Common myeloid progenitor, CD34-positive (primary cell): ENCODE measurements at regions not wholly inside any gene's neighbourhood (a gene's known extent, or its start where the extent isn't known, plus 50 kb on each side); places are given as distances from the start of the nearest gene placed in this dataset.
"Not testable (repeated sequence)": the region's sequence is repeated elsewhere in the genome, so short reads cannot be mapped to it uniquely, and the experiment has no call there.

ENCODE experiments used
- CTCF ChIA-PET: fragments of 350-600 bp; sonication (Branson Sonifier 250); formaldehyde crosslinking; loops from one replicate; lab custom pipeline; 2021; ENCODE audit warnings: antibody characterized with exemption; lab: Charles Lee
- POLR2A ChIA-PET: fragments of 350-600 bp; sonication (Branson Sonifier 250); formaldehyde crosslinking; loops from one replicate; lab custom pipeline; 2021; ENCODE audit warnings: antibody characterized with exemption; lab: Charles Lee
- DNase-seq, 3 donors: peaks; one replicate each; pipeline versions ENCODE4 v3.0.0 to v3.0.0-alpha.2; 2013
- H3K27ac ChIP-seq, 2 experiments: 1 replicate in 1 of 2; 2 replicates in 1 of 2; pipeline ENCODE4 v1.7.0; 2013; ENCODE audit warnings: inconsistent platforms in 2 of 2, low read length in 2 of 2, mild to moderate bottlenecking in 2 of 2, low read depth in 1 of 2, moderate library complexity in 1 of 2; ENCODE audit not compliant: severe bottlenecking in 2 of 2, insufficient read depth in 1 of 2, poor library complexity in 1 of 2
- H3K27me3 ChIP-seq, 5 experiments: replicated peaks in 2 of 5; 1 replicate in 3 of 5; 2 replicates in 2 of 5; pipeline versions ENCODE4 v1.6.1 to v1.7.0; 2013; ENCODE audit warnings: low read length in 4 of 5, mild to moderate bottlenecking in 2 of 5, moderate library complexity in 2 of 5, inconsistent platforms in 1 of 5; ENCODE audit not compliant: insufficient read depth in 5 of 5, control insufficient read depth in 4 of 5
- H3K36me3 ChIP-seq, 4 experiments: 1 replicate in 2 of 4; 2 replicates in 2 of 4; pipeline versions ENCODE4 v1.6.1 to v1.7.0; 2013; ENCODE audit warnings: low read length in 3 of 4, control low read depth in 1 of 4, mild to moderate bottlenecking in 1 of 4; ENCODE audit not compliant: control insufficient read depth in 4 of 4, insufficient read depth in 4 of 4
- H3K4me1 ChIP-seq, 4 experiments: 1 replicate in 3 of 4; 2 replicates in 1 of 4; pipeline versions ENCODE4 v1.6.1 to v1.7.1; 2013; ENCODE audit warnings: low read length in 3 of 4, mild to moderate bottlenecking in 3 of 4, control low read depth in 1 of 4, inconsistent platforms in 1 of 4, moderate library complexity in 1 of 4; ENCODE audit not compliant: control insufficient read depth in 4 of 4, insufficient read depth in 4 of 4; ENCODE audit errors: control extremely low read depth in 1 of 4
- H3K4me3 ChIP-seq, 7 experiments: 1 replicate in 4 of 7; 2 replicates in 3 of 7; pipeline versions ENCODE4 v1.5.1 to v1.7.0; 2013; ENCODE audit warnings: mild to moderate bottlenecking in 7 of 7, low read length in 6 of 7, moderate library complexity in 6 of 7, inconsistent platforms in 2 of 7, low read depth in 2 of 7, control low read depth in 1 of 7; ENCODE audit not compliant: insufficient read depth in 4 of 7, control insufficient read depth in 1 of 7; ENCODE audit errors: extremely low read depth in 1 of 7
- H3K9me3 ChIP-seq, 5 experiments: 1 replicate in 4 of 5; 2 replicates in 1 of 5; pipeline versions ENCODE4 v1.6.1 to v1.7.1; 2013; ENCODE audit warnings: low read length in 4 of 5, mild to moderate bottlenecking in 2 of 5, inconsistent platforms in 1 of 5, low read depth in 1 of 5, moderate library complexity in 1 of 5; ENCODE audit not compliant: control insufficient read depth in 4 of 5, insufficient read depth in 2 of 5; ENCODE audit errors: control extremely low read depth in 1 of 5
- WGBS: methylation state at CpG from one replicate; pipeline ENCODE4 v1.1.5; 2013; ENCODE audit not compliant: insufficient coverage; 5-methylcytosine and 5-hydroxymethylcytosine counted together

GRCh38 chr7:26424319-26424718 is 132.7 kb downstream of the SNX10 start:
- H3K9me3 ChIP-seq, H3K36me3 ChIP-seq, H3K27ac ChIP-seq, H3K27me3 ChIP-seq, DNase-seq, POLR2A ChIA-PET, H3K4me3 ChIP-seq, CTCF ChIA-PET: not testable (repeated sequence)
- H3K4me1 ChIP-seq, result peaks cover 0 to 12% (median 3%) of the 10 kb centered on the region in 4 experiments
- WGBS, result no CpG with 5 or more reads among the region's 1 CpG

- peaks cover 0 to 6% (median under 1%) of the 10 kb centered on the region in 4 experiments for H3K4me1 ChIP-seq
These were observed 134.0 kb downstream of the SNX10 start for GRCh38 chr7:26425655-26426054.

GRCh38 chr7:26426096-26426495 is 134.4 kb downstream of the SNX10 start:
- Histone ChIP-seq H3K36me3 (no peaks in the 10 kb centered on the region), H3K4me1 (peaks cover 0 to 3% (median 0%) of the 10 kb centered on the region in 4 experiments), H3K27me3 (no peaks in the 10 kb centered on the region), H3K4me3 (no peak overlapping the region), H3K27ac (no peak overlapping the region), H3K9me3 (peaks cover 0 to 2% (median 0%) of the 10 kb centered on the region in 5 experiments)
- 92% methylated on average over 3 of the region's 5 CpGs for WGBS
- ChIA-PET POLR2A (no interaction called here), CTCF (no interaction called here)
- DNase-seq, result no peak

More at GRCh38 chr7:26425655-26426054, 134.0 kb downstream of the SNX10 start:
- Histone ChIP-seq H3K4me3 (no peak overlapping the region), H3K36me3 (no peaks in the 10 kb centered on the region), H3K9me3 (peaks cover 0 to 2% (median 0%) of the 10 kb centered on the region in 5 experiments), H3K27me3 (no peaks in the 10 kb centered on the region), H3K27ac (no peak overlapping the region)
- no peak for DNase-seq
- ChIA-PET POLR2A (no interaction called here), CTCF (no interaction called here)
- WGBS, result no CpG with 5 or more reads among the region's 1 CpG

- ChIA-PET POLR2A (no interaction called here), CTCF (interaction anchor here (1.0 kb wide), 1 partner anchor 9 kb away, joined by 3 read pairs; no protein-coding TSS in a partner anchor)
- Histone ChIP-seq H3K27me3 (no peaks in the 10 kb centered on the region), H3K27ac (no peak overlapping the region), H3K36me3 (no peaks in the 10 kb centered on the region), H3K4me3 (no peak overlapping the region), H3K4me1 (no peaks in the 10 kb centered on the region), H3K9me3 (peaks cover 0 to 2% (median 0%) of the 10 kb centered on the region in 5 experiments)
- 93% methylated on average over 2 of the region's 3 CpGs for WGBS
- DNase-seq, result no peak
These were observed 136.9 kb downstream of the SNX10 start for GRCh38 chr7:26428571-26428970.

- no peaks in the 10 kb centered on the region for H3K4me1 ChIP-seq
- peaks cover 0 to 2% (median 0%) of the 10 kb centered on the region in 5 experiments for H3K9me3 ChIP-seq
- WGBS, result 100% methylated on average over 3 of the region's 5 CpGs
- ChIA-PET CTCF (interaction anchor here (1.0 kb wide), 1 partner anchor 9 kb away, joined by 3 read pairs; no protein-coding TSS in a partner anchor), POLR2A (no interaction called here)
- no peaks in the 10 kb centered on the region for H3K36me3 ChIP-seq
- DNase-seq, result no peak
- H3K4me3 ChIP-seq, result no peak overlapping the region
- H3K27ac ChIP-seq, result no peak overlapping the region
- H3K27me3 ChIP-seq, result no peaks in the 10 kb centered on the region
These were observed 137.5 kb downstream of the SNX10 start for GRCh38 chr7:26429168-26429567.

GRCh38 chr7:26434974-26435373 is 143.3 kb downstream of the SNX10 start:
- no peaks in the 10 kb centered on the region for H3K9me3 ChIP-seq
- no peaks in the 10 kb centered on the region for H3K36me3 ChIP-seq
- no peaks in the 10 kb centered on the region for H3K27me3 ChIP-seq
- DNase-seq, result no peak
- POLR2A ChIA-PET, result no interaction called here
- WGBS, result 83% methylated on average over 1 of the region's 3 CpGs
- no peak overlapping the region for H3K4me3 ChIP-seq
- no peaks in the 10 kb centered on the region for H3K4me1 ChIP-seq
- no peak overlapping the region for H3K27ac ChIP-seq
- CTCF ChIA-PET, result interaction anchor here (1.8 to 2.0 kb wide), 2 partner anchors 10 to 14 kb away, joined by 4 to 5 read pairs; no protein-coding TSS in a partner anchor

- H3K27me3 ChIP-seq, result no peaks in the 10 kb centered on the region
These were observed 145.4 kb downstream of the SNX10 start for GRCh38 chr7:26437003-26437532.

More at GRCh38 chr7:26437003-26437532, 145.4 kb downstream of the SNX10 start:
- ChIA-PET CTCF (interaction anchor here (0.5 to 1.8 kb wide), 3 partner anchors 12 to 312 kb away, joined by 3 to 4 read pairs (median 4); no protein-coding TSS in a partner anchor), POLR2A (no interaction called here)
- Histone ChIP-seq H3K36me3 (no peaks in the 10 kb centered on the region), H3K4me3 (no peak overlapping the region), H3K9me3 (no peaks in the 10 kb centered on the region), H3K27ac (no peak overlapping the region), H3K4me1 (no peaks in the 10 kb centered on the region)
- no peak for DNase-seq
- 92% methylated on average over 2 of the region's 4 CpGs for WGBS
